BE2C (cell line): ENCODE measurements at regions not wholly inside any gene's neighbourhood (a gene's known extent, or its start where the extent isn't known, plus 50 kb on each side); places are given as distances from the start of the nearest gene placed in this dataset.
"Not testable (repeated sequence)": the region's sequence is repeated elsewhere in the genome, so short reads cannot be mapped to it uniquely, and the experiment has no call there.

Experiments
- DNase-seq: peaks from one replicate; pipeline ENCODE4 v3.0.0-alpha.2; 2020
- H3K27me3 ChIP-seq: fragments of 250-450 bp; sonication (Bioruptor Pico); 2 replicates; pipeline ENCODE4 v1.5.1; 2020; ENCODE audit warnings: mild to moderate bottlenecking
- H3K36me3 ChIP-seq: fragments of 250-450 bp; sonication (Bioruptor Pico); 2 replicates; pipeline ENCODE4 v1.5.1; 2020; ENCODE audit warnings: mild to moderate bottlenecking
- H3K4me1 ChIP-seq: fragments of 250-450 bp; sonication (Bioruptor Pico); 2 replicates; pipeline ENCODE4 v1.5.1; 2020
- H3K4me3 ChIP-seq: 2 replicates; pipeline ENCODE4 v1.5.1; 2011; ENCODE audit warnings: low read depth, low read length
- H3K9me3 ChIP-seq: fragments of 250-450 bp; sonication (Bioruptor Pico); 2 replicates; pipeline ENCODE4 v1.5.1; 2020
- TF ChIP-seq, protein P1 (sequence below): IDR thresholded peaks from 2 replicates; pipeline ENCODE4 v1.5.1; 2012; ENCODE audit warnings: mild to moderate bottlenecking, low read depth, low read length

DNA sequence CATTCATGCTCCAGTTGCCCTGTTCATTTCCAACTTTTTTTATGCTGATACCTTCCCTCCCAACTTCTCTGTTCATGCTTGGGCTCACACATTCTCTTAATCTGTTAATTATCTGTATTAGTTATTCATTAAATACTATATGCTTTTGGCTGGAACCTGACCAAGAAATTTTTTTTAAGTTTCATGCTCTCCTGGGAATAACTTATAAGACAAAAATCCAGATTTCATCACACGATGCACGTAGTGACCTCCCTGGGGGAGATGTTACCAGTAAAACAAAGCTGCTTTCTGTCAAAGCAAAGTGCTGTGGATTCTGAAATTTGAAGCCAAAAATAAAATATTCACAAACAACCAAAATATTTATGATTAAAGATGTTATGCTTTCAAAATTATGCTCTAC, 215.0 kb upstream of the USP15 start:
- H3K4me3 ChIP-seq: no peak overlapping the region
- no peaks in the 10 kb centered on the region for H3K36me3 ChIP-seq
- DNase-seq: no peak
- TF ChIP-seq, protein P1, sequence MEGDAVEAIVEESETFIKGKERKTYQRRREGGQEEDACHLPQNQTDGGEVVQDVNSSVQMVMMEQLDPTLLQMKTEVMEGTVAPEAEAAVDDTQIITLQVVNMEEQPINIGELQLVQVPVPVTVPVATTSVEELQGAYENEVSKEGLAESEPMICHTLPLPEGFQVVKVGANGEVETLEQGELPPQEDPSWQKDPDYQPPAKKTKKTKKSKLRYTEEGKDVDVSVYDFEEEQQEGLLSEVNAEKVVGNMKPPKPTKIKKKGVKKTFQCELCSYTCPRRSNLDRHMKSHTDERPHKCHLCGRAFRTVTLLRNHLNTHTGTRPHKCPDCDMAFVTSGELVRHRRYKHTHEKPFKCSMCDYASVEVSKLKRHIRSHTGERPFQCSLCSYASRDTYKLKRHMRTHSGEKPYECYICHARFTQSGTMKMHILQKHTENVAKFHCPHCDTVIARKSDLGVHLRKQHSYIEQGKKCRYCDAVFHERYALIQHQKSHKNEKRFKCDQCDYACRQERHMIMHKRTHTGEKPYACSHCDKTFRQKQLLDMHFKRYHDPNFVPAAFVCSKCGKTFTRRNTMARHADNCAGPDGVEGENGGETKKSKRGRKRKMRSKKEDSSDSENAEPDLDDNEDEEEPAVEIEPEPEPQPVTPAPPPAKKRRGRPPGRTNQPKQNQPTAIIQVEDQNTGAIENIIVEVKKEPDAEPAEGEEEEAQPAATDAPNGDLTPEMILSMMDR: no peak
- H3K9me3 ChIP-seq: no peaks in the 10 kb centered on the region
- no peaks in the 10 kb centered on the region for H3K4me1 ChIP-seq
- no peaks in the 10 kb centered on the region for H3K27me3 ChIP-seq

DNA sequence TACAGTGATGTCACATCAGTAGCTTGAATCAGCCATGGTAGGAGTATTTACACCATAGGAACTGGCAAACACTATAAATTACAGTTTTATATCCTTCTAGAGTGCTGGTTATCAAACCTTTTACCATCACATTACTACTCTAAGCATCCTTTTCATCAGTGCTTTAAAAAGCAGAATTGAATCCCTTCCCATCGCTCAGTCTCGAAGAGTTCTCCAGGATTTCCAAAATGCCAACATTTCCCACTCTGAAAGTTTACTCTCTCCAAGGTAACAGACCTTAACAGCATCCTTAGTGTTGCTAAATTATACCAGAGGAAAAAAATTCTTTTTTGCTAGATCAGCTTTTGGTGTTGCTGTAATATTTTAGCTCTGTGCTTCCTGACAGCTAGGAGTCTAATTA, 209.4 kb upstream of the USP15 start:
- TF ChIP-seq, protein P1: no peak
- DNase-seq: no peak
- H3K36me3 ChIP-seq: no peaks in the 10 kb centered on the region

DNA sequence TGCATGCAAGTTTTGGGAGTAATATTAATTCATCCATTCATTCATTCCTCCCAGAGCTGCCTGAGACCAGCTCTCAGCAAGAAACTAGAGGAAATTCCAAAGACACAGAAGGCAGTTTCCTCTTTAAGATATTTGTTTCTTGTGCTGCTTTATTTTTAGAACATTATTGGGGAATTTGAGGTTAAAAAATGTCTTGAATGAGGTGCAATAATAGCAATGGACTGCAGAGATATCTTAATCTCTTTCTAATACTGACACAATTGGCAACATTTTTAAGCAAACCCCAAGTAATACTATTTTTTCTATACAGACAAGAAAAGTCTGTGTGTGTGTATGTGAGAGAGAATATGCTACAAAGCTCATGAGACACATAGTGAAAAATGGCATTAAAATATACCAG, 190.2 kb upstream of the USP15 start:
- H3K9me3 ChIP-seq: no peaks in the 10 kb centered on the region
- TF ChIP-seq, protein P1: no peak
- no peak overlapping the region for H3K4me3 ChIP-seq
- no peak for DNase-seq
- H3K4me1 ChIP-seq: no peaks in the 10 kb centered on the region
- H3K27me3 ChIP-seq: no peaks in the 10 kb centered on the region
- no peaks in the 10 kb centered on the region for H3K36me3 ChIP-seq

More for the DNA sequence above, 209.4 kb upstream of the USP15 start:
- H3K4me1 ChIP-seq: no peaks in the 10 kb centered on the region
- no peak overlapping the region for H3K4me3 ChIP-seq
- no peaks in the 10 kb centered on the region for H3K27me3 ChIP-seq
- no peaks in the 10 kb centered on the region for H3K9me3 ChIP-seq

DNA sequence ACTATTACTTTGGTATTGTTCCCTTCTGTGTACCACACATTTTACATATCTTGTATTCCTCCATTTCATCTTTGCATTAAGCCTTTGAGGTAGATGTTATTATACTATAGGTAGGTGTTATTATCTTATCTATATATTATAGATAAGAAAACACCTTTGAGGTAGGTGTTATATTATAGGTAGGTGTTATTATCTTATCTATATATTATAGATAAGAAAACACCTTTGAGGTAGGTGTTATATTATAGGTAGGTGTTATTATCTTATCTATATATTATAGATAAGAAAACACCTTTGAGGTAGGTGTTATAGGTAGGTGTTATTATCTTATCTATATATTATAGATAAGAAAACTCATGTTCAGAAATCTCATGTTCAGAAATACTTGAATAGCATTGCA, 187.0 kb upstream of the USP15 start:
- H3K9me3 ChIP-seq, H3K27me3 ChIP-seq, DNase-seq, H3K36me3 ChIP-seq, H3K4me1 ChIP-seq, H3K4me3 ChIP-seq: not testable (repeated sequence)

DNA sequence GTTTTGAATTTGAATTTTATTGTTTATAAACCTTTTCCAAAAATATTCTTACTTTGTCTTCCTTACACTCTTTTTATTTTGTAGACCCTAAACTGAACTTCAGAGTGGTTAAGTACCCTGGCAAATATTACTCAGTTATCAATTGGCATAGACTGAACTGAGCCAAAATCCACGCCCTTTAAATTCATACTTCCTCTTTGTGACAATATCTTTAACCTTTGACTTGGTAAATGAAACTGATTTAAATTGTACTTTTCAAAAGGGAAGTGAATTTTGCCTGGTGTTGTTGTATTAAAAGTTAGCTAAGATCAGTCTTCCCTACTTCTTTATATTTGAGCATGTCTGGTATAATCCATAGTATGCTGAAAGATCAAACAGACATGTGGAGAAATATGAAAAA, 184.3 kb upstream of the USP15 start:
- no peak overlapping the region for H3K4me3 ChIP-seq
- no peaks in the 10 kb centered on the region for H3K27me3 ChIP-seq
- no peaks in the 10 kb centered on the region for H3K4me1 ChIP-seq
- TF ChIP-seq, protein P1: no peak
- H3K36me3 ChIP-seq: no peaks in the 10 kb centered on the region
- H3K9me3 ChIP-seq: no peaks in the 10 kb centered on the region
- no peak for DNase-seq

DNA sequence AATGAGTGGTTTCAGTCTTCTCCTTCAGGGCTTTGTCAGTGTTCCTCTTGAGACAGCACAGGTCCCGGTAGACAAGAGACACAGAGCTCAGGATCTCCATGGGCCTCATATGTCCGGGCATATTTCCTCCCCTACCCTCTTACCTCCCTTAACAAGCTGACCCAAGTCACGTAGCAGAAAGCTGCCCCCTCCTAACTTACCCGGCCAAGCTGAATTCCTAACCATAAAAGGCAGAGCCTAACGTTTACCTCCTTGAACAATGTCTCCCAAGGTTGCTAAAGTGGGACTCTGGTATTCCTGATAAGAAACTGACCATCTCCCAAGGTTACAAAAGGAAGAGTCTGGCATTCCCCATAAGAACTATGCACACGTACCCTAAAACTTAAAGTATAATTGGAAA, 182.2 kb upstream of the USP15 start:
- TF ChIP-seq, protein P1: no peak
- no peaks in the 10 kb centered on the region for H3K9me3 ChIP-seq
- no peaks in the 10 kb centered on the region for H3K4me1 ChIP-seq
- H3K36me3 ChIP-seq: no peaks in the 10 kb centered on the region
- DNase-seq: no peak
- no peaks in the 10 kb centered on the region for H3K27me3 ChIP-seq
- H3K4me3 ChIP-seq: no peak overlapping the region

DNA sequence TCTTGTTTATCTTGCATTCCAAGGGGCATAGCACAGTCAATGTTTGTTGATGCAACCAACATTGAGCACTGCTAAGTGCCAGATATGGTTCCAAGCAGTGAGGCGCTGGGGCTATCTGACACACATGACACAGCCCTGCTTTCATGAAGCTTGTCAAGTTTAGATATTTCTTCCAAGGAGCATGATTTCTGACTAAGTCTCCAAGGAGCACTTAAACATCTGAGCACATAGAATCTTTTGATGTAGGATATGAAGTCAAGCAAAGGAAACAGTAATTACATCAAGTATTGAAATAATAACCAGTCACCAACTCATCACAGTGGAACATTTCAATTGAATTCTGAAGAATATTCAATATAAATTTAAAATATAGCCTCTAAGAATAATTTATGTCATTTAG, 177.8 kb upstream of the USP15 start:
- no peaks in the 10 kb centered on the region for H3K4me1 ChIP-seq
- H3K4me3 ChIP-seq: no peak overlapping the region
- no peaks in the 10 kb centered on the region for H3K27me3 ChIP-seq
- no peaks in the 10 kb centered on the region for H3K9me3 ChIP-seq
- H3K36me3 ChIP-seq: no peaks in the 10 kb centered on the region
- TF ChIP-seq, protein P1: no peak
- no peak for DNase-seq
